UCSD-AML1 (cell line): ENCODE measurements at regions not wholly inside any gene's neighbourhood (a gene's known extent, or its start where the extent isn't known, plus 50 kb on each side); places are given as distances from the start of the nearest gene placed in this dataset.
"Not testable (repeated sequence)": the region's sequence is repeated elsewhere in the genome, so short reads cannot be mapped to it uniquely, and the experiment has no call there.

Source experiments
- DNase-seq: peaks from one replicate; lab custom pipeline; 2025; ENCODE audit not compliant: unreplicated experiment; lab: John Stamatoyannopoulos, UW

DNA sequence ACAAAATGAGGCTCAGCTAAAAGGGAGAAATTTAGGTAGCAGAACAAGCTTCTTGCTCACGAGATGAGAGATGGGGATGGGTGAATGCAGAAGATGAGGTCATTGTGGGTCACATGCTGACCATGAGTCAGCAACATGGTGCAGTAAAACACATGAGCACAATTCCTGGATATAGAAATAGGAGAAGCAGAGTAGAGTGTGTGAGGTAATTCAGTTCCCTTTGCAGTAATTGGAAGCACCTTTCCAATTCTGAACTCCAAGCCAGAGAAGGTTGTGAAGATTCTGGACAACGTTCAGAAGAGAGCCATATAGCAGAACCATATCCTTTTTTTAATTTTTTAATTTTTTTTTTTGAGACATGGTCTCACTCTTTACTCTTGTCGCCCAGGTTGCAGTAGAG lies 62.0 kb upstream of the LMNTD1 start:
- no peak for DNase-seq

DNA sequence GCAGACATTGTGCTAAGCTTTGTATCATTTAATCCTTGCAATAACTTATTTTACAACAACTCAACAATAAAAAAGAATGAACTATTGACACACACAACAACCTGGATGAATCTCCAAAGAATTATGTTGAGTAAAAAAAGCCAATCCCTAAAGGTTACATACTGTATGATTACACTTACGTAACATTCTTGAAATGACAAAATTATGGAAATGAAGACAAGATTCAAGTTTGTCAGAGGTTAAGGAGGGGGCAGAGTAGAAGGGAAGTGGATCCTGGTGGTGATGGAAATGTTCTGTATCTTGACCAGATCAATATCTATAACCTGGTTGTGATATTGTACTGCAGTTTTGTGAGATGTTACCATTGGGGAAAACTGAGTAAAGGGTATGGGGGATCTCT lies 63.2 kb upstream of the LMNTD1 start:
- no peak for DNase-seq

DNA sequence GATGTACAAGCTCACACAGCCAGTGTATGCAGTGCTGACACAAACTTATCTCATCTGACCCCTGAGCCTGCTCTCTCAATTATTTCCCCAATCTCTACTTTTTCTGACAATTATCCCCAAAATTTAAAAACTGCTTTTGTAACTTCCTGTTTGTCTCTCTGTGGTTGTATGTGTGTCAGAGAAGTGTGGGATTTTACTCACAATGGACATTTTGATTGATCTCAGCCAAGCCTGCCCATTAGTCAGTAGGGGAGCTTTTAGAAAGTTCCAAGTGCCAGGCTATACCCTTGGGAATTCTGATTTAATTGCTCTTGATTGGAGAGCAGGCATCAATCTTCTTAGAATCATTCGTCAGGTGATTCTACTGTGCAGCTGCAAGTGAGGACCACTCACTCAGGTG lies 64.9 kb upstream of the LMNTD1 start:
- DNase-seq, result no peak

DNA sequence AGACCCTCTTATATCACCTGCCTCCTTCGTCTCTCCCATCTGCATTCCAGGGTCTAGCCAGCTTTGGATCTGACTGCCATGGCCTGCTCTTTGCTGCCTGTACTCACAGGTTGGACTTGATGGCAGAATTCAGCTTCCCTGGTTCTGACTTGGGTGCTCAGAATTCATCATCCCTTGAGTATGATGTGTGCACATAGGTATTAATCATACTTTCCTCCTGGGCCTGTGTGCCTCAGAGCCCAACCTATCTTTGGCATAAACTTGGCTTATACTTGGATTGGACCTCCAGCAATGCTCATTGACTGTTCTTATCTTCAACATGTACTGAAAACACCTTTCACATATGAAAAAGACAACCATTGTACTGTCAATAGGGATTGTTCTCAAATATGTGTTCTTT lies 70.7 kb upstream of the LMNTD1 start:
- DNase-seq, result no peak

DNA sequence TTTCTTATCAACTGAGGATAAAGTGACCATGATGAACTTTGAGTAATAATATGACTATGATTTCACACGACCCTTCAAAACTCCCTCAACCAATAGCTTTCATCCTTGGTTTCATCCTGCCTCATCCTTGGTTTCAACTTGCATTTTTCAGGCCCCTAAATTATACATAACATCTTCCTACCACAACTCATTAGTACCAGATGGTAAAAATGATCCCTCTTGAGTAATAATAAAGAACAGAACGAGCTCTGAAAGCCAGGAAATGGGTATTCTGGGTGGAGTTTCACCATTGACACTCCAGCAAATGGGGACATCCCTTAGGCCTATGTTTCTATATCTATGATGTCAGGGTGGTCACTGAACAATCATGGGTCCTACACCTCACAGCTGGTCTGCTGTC lies 72.1 kb upstream of the LMNTD1 start:
- no peak for DNase-seq

DNA sequence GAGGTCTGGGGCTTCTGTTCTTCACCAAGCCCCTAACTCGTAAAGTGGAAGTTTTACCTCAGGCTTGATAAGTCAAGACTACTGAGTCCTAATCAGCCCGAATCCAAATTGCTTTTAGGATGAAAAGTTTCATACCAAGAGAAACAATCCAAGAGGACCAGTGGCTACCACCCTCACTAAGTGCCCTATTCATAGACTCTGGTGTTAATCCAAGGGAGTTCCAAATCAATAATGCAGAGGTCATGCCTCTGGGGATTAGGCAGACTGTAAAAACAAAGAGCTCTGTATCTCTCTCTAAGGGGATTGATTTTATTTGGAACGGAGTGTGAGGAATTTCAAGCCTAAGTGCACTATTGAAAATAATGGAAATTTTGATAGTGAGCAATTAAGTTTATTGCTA lies 76.3 kb upstream of the LMNTD1 start:
- DNase-seq, result no peak

DNA sequence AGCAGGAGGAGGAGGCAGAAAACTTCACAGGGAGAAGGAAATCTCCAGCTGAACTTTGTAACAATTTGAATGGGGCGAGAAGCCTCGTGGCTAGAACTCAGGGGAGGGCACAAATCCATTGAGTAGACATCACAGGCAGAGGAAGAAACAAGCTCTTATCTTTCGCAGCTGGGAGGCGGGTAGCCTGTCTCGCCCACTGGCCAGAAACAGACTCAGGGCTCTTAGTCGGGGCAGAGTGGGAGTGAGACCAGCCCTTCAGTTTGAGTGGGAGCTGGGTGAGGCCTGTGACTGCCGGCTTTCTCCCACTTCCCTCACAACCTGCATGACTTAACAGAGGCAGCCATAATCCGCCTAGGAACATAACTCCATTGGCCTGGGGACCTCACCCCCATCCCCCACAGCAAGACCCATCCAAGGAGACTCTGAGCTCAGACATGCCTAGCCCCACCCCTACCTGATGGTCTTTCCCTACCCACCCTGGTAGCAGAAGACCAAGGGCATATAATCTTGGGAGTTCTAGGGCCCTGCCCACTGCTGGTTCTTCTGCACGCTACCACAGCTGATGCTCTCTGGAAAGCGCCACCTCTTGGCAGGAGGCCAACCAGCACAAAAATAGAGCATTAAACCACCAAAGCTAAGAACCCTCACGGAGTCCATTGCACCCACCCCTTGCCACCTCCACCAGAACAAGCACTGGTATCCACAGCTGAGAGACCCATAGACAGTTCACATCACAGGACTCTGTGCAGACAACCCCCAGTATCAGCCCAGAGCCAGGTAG lies 77.8 kb upstream of the LMNTD1 start:
- DNase-seq, result not testable (repeated sequence)

DNA sequence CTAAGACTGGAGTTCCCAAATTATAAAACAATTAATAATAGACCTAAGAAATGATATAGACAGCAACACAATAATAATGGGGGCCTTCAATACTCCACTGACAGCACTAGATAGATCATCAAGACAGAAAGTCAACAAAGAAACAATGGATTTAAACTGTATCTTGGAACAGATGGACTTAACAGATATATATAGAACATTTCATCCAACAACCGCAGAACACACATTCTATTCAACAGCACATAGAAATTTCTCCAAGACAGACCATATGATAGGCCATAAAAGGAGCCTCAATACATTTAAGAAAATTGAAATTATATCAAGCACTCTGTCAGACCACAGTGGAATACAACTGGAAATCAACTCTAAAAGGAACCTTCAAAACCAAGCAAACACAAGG lies 80.1 kb upstream of the LMNTD1 start:
- not testable (repeated sequence) for DNase-seq

DNA sequence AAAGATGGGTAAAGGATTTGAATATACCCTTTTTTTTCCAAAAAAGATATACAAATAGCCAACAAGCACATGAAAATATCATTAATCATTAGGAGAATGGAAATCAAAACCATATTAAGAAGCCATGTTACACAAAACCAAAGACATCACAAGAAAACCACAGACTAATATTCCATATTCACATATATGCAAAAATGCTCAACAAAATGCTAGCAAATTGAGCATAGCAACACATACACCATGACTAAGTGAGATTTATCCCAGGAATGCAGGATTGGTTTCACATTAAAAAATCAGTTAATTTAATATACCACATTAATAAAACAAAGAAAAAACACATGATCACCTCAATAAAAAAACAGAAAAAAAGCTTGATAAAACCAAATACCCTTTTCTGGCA lies 84.7 kb upstream of the LMNTD1 start:
- DNase-seq, result no peak

DNA sequence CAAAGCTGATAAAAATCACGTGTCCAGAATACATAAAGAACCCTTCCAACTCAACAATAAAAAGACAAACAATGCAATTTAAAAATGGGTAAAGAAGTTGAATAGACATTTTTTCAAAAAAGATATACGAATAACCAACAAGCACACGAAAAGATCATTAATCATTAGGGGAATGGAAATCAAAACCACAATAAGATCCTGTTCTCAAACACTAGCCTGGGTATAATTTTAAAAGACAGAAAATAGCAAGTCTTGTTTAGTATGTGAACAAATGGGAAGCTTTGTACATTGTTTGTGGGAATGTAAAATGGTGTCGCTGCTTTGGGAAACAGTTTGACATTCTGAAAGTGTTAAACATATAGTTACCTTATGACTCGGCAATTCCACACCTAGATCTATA lies 86.3 kb upstream of the LMNTD1 start:
- no peak for DNase-seq

DNA sequence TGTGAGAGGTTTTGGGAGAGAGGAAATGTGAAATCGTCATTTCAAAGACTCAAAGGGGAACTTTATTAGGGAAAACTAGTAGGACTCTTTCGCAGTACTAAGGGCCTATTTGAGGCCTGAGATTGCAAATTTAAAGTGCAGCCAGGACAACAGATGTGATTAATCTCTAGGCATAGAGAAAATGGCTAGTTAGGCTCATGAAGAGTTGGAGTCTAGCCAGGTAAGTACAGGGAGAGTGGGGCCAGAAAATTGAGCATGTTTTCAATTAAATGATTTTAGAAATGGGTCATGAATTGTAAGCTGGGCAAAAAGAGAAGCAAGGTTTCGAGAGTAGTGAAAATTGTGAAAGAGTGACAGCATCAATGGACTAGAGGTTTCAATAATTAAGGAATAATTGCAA lies 91.9 kb upstream of the LMNTD1 start:
- DNase-seq, result no peak

DNA sequence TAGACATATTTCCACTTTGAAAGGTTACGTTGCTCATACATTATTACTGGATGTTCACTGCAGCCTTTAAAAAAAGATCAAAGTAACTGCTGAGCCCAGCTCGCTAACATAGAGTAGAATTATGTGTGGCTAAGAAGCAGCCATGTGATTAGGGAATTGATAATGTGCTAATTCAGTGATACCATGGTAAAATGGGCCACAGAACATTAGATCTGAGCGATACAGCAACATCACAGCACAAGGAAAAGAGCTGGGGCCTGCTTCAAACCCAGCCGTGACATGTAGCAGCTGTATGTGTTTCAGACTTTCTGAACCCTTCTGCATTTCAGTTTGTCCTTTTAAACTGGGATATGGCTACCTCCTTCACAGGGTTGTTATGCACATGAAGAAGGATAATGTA lies 92.3 kb upstream of the LMNTD1 start:
- no peak for DNase-seq

DNA sequence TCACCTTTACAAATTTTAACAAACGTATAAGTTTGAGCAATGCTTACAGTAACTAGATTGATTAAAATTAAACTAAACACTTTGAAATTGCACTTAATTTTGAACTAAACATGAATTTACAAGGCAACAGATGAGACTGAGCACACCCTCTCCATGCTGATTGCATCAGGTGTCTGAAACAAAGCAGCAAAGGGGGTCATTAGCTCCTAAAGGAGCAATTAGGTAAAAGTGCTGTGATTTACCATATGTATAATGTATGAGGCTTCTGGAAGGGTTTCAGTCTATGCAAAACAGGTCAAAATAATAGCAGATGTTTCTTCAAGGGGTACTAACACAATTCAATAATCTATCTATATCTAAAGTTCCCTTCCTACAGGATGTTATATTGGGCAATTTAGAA lies 98.8 kb upstream of the LMNTD1 start:
- no peak for DNase-seq

DNA sequence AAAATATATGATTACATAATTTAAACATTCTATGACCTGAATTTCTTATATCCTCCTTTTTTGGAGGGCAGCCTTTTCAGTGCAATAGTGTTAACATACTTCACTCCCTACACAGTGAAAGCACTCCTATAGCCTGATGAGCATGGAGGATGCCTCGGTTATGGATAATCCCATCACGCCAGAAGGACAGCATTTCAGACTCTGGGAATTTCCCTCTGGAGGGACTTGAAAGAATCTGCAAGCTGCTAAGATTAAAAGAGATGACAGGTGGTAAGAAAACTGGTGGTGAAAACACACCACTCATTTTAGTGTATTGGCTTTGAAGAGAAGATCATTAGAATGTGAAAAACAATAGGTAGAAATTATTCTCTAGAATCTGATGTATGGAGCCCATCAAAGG lies 99.3 kb upstream of the LMNTD1 start:
- DNase-seq, result no peak

DNA sequence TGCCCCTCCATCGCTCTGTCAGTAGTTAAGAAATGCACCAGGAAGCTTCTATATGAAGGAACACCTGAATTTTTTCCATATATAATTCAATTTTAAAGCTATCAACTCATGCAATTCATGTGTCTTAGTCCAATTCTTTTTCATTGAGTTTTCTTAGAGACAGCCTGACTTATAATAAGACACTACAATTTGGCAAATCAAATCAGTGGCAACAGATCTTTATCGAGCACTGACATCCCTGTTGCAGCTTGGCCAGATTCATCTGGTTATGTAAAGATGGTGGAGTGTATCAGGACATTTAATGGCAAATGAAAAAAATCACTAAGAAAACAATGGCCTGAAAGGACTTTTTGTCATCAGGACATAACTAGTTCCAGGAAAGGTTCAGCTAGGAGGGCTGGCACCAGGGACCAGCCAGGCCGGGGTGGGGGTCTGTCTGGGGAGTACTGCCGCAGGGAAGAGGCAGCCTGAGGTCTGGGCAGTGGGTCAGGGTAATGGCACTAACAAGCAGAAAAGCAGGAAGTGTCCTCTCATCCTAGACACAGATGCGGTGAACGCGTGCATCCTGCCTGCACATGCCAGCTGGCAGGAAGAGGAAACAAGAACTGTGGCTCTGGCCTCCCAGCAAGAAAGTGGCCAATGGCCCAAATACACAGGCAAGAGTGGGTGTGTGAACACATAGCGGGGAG lies 100.5 kb upstream of the LMNTD1 start:
- DNase-seq, result peak; percentile 71

DNA sequence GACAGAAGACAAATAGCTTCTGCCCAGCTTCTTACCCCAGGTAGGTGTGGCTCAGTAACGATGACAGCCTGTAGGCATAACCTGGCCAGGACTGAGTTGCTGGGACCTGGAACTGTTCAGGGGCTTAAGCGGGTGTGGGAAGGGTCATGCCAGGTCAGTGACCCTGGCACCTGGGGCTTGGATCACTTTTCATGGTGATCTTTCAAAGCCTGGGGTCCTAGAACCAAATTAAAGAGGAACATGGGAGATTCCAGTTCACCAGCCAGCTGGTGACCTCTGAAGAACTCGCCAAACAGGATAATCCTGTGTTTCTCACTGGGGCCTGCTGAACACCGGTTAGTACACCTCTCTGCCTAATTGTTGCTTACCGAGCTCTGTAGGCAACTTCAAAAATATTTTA lies 102.6 kb upstream of the LMNTD1 start:
- DNase-seq, result no peak

DNA sequence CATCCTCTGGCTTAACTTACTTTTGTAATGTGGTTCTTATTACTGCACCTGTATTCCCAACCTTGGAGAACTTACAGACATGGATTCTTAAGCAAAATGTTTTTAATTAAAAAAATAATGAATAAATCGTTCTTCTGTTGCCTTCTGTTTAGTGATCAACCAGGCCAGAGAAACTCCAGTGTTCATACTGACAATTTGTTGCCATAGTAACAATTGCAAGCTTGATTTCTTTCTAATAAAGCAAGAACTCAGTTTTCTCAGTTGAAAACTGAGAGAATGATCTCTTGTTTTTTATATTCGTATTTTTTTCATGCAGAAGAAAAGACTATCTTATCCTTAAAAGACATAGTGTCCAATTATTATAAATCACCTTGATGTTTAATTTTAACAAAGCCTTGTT lies 106.5 kb upstream of the LMNTD1 start:
- no peak for DNase-seq

DNA sequence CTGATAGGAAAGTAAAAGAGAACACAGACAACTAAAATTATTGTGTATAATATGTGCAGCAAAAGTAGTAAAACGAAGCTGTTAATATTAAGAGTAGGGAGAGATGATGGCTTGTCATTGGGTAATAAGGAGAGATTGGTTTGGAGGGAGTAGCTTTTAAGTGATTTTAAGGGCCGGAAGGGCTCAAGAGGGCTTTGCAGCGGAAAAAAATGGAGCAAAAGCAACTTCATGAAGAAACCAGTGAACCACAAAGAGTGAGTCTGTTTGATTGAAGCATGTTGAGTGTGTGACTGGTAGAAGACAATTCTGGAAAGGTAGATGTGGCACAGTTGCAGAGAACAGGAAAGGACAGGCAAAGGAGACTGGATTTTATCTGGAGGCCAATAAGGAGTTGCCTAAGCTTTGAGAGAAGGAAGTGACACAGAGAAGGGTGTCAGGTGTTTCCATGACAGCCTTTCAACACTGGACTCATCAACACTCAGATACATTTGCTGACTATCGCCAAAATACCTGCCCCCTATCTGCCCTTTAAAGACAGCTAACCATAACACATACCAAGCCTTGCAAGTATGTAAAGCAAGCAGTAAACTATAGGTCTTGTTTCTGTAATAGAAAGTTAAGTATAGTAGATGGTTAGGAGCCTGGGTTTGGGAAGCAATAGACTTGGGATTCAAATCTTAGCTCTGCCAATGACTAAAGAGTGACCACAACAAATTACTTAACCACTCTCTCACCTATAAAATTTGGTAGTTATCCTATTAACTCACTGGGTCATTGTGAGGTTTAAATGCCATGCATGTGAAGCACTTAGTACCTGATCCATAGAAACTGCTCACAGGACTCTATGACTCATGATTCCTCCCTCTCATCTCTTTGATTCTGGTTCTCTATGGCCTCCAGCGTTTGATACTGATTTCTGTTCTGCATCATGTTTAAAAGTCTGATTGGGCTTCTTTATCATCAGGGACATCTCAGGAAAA lies 117.3 kb upstream of the LMNTD1 start:
- DNase-seq, result no peak

DNA sequence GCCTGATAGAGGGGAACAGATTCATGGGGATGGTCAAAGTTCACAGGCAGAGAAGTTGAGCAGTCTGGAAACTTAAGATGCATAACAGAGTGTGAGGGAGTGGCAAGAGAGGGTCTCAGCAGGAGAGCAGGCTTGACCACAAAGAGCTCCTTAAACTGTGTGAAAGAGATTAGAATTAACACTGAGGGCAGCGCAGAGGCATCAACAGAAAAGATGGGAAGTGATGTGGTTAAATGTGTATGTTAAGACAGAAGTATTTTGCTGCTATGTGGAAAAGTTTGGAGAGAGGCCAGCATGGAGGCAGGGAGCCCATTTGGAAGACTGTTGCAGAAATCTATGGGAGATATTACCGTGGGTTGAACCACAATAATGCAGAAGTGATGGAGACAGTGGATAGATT lies 122.7 kb upstream of the LMNTD1 start:
- no peak for DNase-seq

DNA sequence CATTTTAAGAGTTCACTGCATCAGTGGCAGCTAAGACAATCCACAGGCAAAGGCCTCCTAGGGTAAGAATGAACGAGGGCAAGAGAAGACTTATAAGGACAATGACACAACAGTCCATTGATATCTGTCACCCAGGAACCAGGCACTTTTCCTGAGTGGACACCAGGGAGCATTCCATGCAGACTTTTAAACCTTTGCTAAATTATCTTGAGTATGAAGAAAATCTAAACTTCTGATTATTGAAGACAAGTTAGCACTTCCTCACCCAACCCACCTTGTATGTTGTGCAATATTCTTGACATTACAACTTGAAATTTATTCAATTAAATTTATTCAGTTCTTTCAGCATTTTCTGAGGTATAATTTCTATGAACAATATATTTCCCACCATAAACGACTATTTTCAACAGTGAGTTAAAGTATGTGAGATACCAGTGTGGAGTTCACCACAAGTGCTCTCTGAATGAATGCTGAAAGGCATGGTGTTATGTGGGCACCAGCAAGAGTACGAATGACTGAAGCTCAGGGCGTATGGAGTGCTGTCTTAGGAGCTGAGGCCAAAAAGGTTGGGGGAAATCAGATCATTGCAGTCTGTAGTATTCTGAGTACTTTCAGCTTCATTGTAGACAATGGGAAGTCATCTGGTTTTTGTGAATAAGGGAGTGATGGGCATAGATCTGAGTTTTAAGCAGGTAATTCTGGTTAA lies 124.3 kb upstream of the LMNTD1 start:
- DNase-seq, result no peak

DNA sequence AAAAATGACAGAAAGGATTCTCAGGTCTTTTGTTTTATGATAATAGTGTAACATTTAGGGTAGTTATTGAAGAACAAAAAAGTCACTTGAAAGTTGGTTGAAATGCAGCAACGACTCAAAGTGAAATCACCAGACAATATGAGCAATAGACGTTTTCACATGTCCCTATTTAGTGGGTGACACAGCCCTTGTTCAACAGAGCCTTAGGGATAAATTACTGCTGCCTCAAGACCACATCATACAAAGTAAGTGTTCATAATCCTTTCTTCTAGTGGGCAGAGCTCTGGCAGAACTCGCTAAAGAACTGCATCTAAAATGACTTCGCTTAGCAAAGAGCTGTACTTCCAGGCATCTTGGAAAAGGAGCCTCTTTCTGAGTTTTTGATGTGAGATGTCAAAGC lies 128.5 kb upstream of the LMNTD1 start:
- no peak for DNase-seq
